RWPE2 (cell line): ENCODE measurements at regions not wholly inside any gene's neighbourhood (a gene's known extent, or its start where the extent isn't known, plus 50 kb on each side); places are given as distances from the start of the nearest gene placed in this dataset.

Experiments used
- ATAC-seq: fragments of 200-7000 bp; cut with Tn5 transposase; 3 replicates; pipeline ENCODE4 v1.9.1; 2021; ENCODE audit warnings: low read depth
- DNase-seq: peaks from one replicate; pipeline ENCODE4 v3.0.0-alpha.2; 2020; ENCODE audit warnings: low spot score
- H3K27ac ChIP-seq: fragments of 450-650 bp; 2 replicates; pipeline ENCODE4 v1.5.1; 2017; ENCODE audit warnings: mild to moderate bottlenecking; ENCODE audit not compliant: poor library complexity, severe bottlenecking
- H3K27me3 ChIP-seq: fragments of 250-450 bp; sonication (Bioruptor Pico); 2 replicates; pipeline ENCODE4 v1.5.1; 2021; ENCODE audit warnings: mild to moderate bottlenecking, moderate library complexity; ENCODE audit not compliant: insufficient read depth, poor library complexity, severe bottlenecking
- H3K36me3 ChIP-seq: fragments of 250-450 bp; sonication (Bioruptor Pico); 2 replicates; pipeline ENCODE4 v1.5.1; 2020; ENCODE audit warnings: low read depth, mild to moderate bottlenecking, moderate library complexity
- H3K4me1 ChIP-seq: fragments of 250-450 bp; sonication (Bioruptor Pico); 2 replicates; pipeline ENCODE4 v1.5.1; 2021; ENCODE audit warnings: mild to moderate bottlenecking, moderate library complexity; ENCODE audit not compliant: insufficient read depth, poor library complexity, severe bottlenecking
- H3K4me3 ChIP-seq: fragments of 250-450 bp; sonication (Bioruptor Pico); 2 replicates; pipeline ENCODE4 v1.5.1; 2021; ENCODE audit warnings: mild to moderate bottlenecking, moderate library complexity; ENCODE audit not compliant: severe bottlenecking
- H3K9me3 ChIP-seq: fragments of 250-450 bp; sonication (Bioruptor Pico); 2 replicates; pipeline ENCODE4 v1.5.1; 2021; ENCODE audit warnings: mild to moderate bottlenecking, moderate library complexity; ENCODE audit not compliant: severe bottlenecking
- CTCF ChIP-seq: fragments of 450-650 bp; IDR thresholded peaks from one replicate; pipeline ENCODE4 v1.5.1; 2017; ENCODE audit warnings: mild to moderate bottlenecking, moderate library complexity; ENCODE audit not compliant: poor library complexity, severe bottlenecking

GRCh38 chr4:82260632-82261031 is 113.2 kb downstream of the HNRNPD start:
- no peaks in the 10 kb centered on the region for H3K9me3 ChIP-seq

GRCh38 chr4:82256718-82257117 is 117.1 kb downstream of the HNRNPD start:
- TF ChIP-seq CTCF = no peak
- no peak overlapping the region for H3K27ac ChIP-seq

More at GRCh38 chr4:82260632-82261031, 113.2 kb downstream of the HNRNPD start:
- no peak for ATAC-seq
- Histone ChIP-seq H3K36me3 (no peaks in the 10 kb centered on the region), H3K27me3 (no peaks in the 10 kb centered on the region), H3K27ac (no peak overlapping the region), H3K4me3 (no peak overlapping the region), H3K4me1 (no peaks in the 10 kb centered on the region)
- TF ChIP-seq CTCF = no peak
- DNase-seq = no peak

GRCh38 chr4:82255657-82256056 is 118.1 kb downstream of the HNRNPD start:
- DNase-seq (no peak), ATAC-seq (no peak)
- Histone ChIP-seq H3K27me3 (no peaks in the 10 kb centered on the region), H3K36me3 (no peaks in the 10 kb centered on the region), H3K4me3 (no peak overlapping the region), H3K27ac (no peak overlapping the region), H3K4me1 (no peaks in the 10 kb centered on the region), H3K9me3 (no peaks in the 10 kb centered on the region)
- no peak for TF ChIP-seq CTCF

More at GRCh38 chr4:82256718-82257117, 117.1 kb downstream of the HNRNPD start:
- no peaks in the 10 kb centered on the region for H3K36me3 ChIP-seq
- ATAC-seq (no peak), DNase-seq (no peak)
- H3K4me3 ChIP-seq = no peak overlapping the region
- no peaks in the 10 kb centered on the region for H3K27me3 ChIP-seq
- H3K4me1 ChIP-seq = no peaks in the 10 kb centered on the region
- no peaks in the 10 kb centered on the region for H3K9me3 ChIP-seq

- Histone ChIP-seq H3K27ac (no peak overlapping the region), H3K36me3 (no peaks in the 10 kb centered on the region), H3K4me3 (no peak overlapping the region), H3K4me1 (no peaks in the 10 kb centered on the region), H3K9me3 (no peaks in the 10 kb centered on the region), H3K27me3 (no peaks in the 10 kb centered on the region)
- DNase-seq = no peak
- no peak for TF ChIP-seq CTCF
- no peak for ATAC-seq
Measured at GRCh38 chr4:82248903-82249632, 124.7 kb downstream of the HNRNPD start.

- no peak for ATAC-seq
- Histone ChIP-seq H3K4me1 (no peaks in the 10 kb centered on the region), H3K27me3 (no peaks in the 10 kb centered on the region), H3K36me3 (no peaks in the 10 kb centered on the region), H3K9me3 (no peaks in the 10 kb centered on the region), H3K27ac (no peak overlapping the region), H3K4me3 (no peak overlapping the region)
- no peak for TF ChIP-seq CTCF
- DNase-seq = no peak
Measured at GRCh38 chr4:82247629-82248028, 126.2 kb downstream of the HNRNPD start.
